ENCODE measurements at regions not wholly inside any gene's neighbourhood (a gene's known extent, or its start where the extent isn't known, plus 50 kb on each side); places are given as distances from the start of the nearest gene placed in this dataset.
"Not testable (repeated sequence)": the region's sequence is repeated elsewhere in the genome, so short reads cannot be mapped to it uniquely, and the experiment has no call there.

DNA sequence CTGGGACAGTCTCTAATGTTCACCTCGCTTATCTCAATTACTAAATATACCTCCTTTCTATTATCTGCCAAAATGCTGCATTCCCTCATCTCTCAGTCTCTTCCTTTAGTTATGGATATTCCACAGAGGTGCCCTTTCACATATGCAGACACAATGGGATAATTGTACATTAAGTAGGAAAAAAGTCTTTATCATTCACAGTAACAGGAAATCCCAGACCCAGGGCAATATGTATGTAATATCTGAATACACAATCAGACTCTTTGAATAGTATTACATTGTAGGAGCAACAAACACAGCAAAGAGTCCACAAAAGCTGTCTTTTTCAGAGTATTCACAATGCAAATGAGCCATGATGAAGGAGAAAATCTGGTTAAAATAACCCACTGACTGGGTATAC lies 1399.0 kb upstream of the ZEB2 start:
- DNase-seq (ENCODE audit: low read depth in 3 of 3, low spot score in 1 of 3), result no peak

DNA sequence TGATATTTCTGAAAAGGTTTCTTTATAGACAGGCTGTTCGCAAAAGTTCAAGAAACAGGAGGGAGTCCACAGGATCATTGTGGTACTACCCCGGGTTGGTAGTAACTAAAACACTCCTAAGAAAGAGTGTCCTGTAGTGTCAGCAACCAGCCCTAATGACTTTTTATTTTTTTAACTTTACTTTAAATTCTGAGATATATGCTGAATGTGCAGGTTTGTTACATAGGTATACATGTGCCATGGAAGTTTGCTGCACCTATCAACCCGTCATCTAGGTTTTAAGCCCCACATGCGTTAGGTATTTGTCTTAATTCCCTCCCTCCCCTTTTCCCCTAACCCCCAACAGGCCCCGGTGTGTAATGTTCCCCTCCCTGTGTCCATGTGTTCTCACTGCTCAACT lies 1396.9 kb upstream of the ZEB2 start:
- no peak for DNase-seq (ENCODE audit: low read depth in 3 of 3, low spot score in 1 of 3)

DNA sequence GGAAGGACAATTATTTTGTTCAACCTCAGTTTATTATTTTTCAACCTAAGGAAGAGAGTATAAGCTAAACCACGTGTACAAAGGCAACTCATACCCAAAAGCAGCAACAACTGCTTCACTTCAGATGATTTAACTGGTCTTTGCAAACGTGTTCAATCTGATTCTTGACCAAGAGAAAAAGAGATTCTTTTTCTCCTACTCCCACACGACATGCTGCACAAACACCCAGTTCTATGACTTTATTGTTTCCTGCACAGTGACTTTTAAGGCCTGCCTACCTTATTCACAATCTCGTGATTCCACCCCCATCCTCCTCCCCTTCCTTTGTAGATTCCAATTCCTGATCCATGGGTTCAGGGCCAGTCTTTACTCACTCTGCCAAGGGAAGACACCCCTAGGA lies 1394.8 kb upstream of the ZEB2 start:
- DNase-seq (ENCODE audit: low read depth in 3 of 3, low spot score in 1 of 3), result no peak

GRCh38 chr2:145910416-145910815 lies 1390.5 kb upstream of the ZEB2 start:
- no peak for DNase-seq (ENCODE audit: low read depth in 3 of 3, low spot score in 1 of 3)

- no peak for DNase-seq (ENCODE audit: low read depth in 3 of 3, low spot score in 1 of 3)
Measured at GRCh38 chr2:145909766-145910165, 1389.8 kb upstream of the ZEB2 start.

GRCh38 chr2:145909175-145909755 lies 1389.3 kb upstream of the ZEB2 start:
- DNase-seq (ENCODE audit: low read depth in 3 of 3, low spot score in 1 of 3), result no peak

DNA sequence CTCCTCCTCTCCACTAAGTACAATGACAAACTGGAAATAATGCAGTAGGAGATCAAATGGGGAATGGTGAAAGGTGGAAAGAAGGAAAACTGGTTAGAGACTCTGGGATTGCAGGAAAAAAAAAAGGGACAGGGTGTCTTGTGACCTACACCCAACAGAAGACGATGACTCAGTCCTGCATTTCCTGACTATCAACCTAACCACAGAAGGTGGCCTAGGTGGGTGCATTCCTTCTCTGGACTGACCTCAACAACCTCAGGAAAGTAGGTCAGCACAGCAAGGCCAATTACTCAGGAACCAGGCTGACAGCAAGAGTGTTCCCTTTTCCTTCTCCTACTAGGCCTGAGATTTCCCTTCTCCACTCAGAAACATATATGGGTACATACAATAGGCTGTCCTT lies 1386.4 kb upstream of the ZEB2 start:
- DNase-seq (ENCODE audit: low read depth in 3 of 3, low spot score in 1 of 3), result no peak

GRCh38 chr2:145905371-145905770 lies 1385.5 kb upstream of the ZEB2 start:
- no peak for DNase-seq (ENCODE audit: low read depth in 3 of 3, low spot score in 1 of 3)

DNA sequence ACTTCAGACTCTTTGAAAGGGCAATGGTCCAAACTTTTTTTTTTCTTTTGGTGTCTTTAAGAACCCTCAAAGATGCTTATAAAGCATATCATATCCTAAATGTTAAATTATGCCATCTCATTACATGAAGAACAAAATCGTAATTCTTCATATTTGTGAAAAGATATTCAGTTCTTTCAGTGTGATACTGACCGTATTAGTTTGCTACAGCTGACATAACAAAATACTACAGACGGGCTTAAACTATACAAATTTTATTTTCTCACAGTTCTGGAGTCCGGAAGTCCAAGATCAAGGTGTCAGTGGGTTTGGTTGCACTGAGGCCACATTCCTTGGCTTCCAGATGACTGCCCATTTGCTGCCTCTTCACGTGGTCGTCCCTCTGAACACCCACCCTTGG lies 1377.2 kb upstream of the ZEB2 start:
- no peak for DNase-seq (ENCODE audit: low read depth in 3 of 3, low spot score in 1 of 3)

DNA sequence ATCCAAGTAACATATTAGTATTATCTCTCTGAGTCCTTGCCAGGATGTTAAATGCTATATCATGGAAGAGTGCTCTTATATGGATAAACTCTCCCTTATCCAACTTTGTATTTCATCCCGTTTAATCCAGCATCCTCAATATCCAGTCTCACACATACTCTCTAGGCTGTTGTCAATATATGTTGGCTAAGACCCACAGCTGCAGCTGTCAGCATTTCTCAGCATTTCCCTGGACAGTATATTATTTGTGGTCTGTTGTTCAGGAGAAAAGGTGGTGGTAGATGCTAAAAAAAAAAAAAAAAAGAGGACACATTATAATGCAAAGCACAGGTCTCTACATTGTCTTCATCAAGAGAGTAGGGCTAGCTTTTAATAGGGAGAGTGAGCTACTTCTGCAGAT lies 1368.0 kb upstream of the ZEB2 start:
- DNase-seq (ENCODE audit: low read depth in 3 of 3, low spot score in 1 of 3), result no peak

DNA sequence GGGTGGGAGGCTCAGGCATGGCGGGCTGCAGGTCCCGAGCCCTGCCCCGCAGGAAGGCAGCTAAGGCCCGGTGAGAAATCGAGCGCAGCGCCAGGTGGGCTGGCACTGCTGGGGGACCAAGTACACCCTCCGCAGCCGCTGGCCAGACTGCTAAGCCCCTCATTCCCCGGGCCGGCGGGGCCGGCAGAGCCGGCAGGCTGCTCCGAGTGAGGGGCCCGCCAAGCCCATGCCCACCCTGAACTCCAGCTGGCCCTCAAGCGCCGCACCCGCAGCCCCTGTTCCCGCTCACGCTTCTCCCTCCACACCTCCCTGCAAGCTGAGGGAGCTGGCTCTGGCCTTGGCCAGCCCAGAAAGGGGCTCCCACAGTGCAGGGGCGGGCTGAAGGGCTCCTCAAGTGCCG lies 1361.1 kb upstream of the ZEB2 start:
- DNase-seq (ENCODE audit: low read depth in 3 of 3, low spot score in 1 of 3), result not testable (repeated sequence)

DNA sequence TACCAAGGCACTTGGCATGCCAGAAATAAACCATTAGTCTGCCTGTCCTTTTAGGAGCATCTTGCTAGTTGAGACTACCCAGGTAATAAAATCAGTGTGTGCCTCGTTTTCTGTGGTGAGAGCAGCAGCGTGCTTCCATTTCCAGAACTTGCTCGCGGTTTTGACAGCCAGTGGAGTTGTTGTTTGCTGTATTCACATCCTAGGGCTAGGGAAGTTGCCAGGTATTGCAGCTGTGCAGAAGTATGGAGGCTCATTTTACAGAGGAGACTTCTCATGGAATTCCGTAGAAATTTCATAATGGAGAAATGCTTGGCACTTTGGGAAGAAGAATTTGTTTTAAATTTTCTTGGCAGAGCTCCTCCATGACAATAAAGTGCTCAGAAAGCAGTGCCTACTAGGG lies 1355.1 kb upstream of the ZEB2 start:
- DNase-seq (ENCODE audit: low read depth in 3 of 3, low spot score in 1 of 3), result no peak

GRCh38 chr2:145874466-145874865 lies 1354.5 kb upstream of the ZEB2 start:
- DNase-seq (ENCODE audit: low read depth in 3 of 3, low spot score in 1 of 3), result no peak

GRCh38 chr2:145864501-145864900 lies 1344.6 kb upstream of the ZEB2 start:
- DNase-seq (ENCODE audit: low read depth in 3 of 3, low spot score in 1 of 3), result no peak

GRCh38 chr2:145861940-145862339 lies 1342.0 kb upstream of the ZEB2 start:
- DNase-seq (ENCODE audit: low read depth in 3 of 3, low spot score in 1 of 3), result no peak

- DNase-seq (ENCODE audit: low read depth in 3 of 3, low spot score in 1 of 3), result no peak
Measured at GRCh38 chr2:145860083-145860482, 1340.2 kb upstream of the ZEB2 start.

DNA sequence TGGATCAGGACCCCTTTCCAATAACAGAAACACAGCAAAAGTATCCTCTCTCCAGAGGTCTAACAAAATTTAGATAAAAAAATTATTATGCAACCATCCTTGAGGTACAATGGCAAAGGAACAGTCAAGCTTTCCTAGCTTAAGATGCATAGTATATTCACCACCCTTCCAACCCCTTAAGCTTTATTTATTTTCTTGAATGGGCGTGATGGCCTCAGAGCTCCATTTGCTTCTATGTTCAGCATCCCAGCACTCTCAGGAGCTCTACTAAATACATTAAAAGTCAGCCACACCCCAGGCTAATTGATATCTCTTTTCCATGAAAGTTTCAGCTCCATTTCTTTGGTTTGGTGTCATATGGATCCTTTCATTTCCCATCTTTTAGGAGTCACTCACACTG lies 1335.2 kb upstream of the ZEB2 start:
- DNase-seq (ENCODE audit: low read depth in 3 of 3, low spot score in 1 of 3), result no peak

- no peak for DNase-seq (ENCODE audit: low read depth in 3 of 3, low spot score in 1 of 3)
Measured at GRCh38 chr2:145854039-145854755, 1334.3 kb upstream of the ZEB2 start.

DNA sequence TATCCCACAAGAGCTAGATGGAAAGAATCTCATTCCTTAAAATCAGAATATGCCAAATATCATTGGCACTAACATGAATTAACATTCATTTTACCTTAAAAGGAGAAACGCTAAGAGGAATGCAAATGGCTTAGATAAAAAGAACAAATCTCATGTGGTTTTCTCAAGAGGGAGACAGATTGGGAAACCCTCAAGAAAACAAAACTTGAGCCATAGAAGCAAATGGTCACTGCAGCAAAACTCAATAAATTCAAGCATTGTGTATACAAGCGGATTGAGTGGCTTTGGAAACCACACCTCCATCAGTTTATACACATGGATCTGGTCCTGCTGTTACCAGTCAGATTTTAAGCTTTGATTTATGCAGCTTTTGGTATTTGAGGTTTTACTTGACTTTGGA lies 1331.8 kb upstream of the ZEB2 start:
- no peak for DNase-seq (ENCODE audit: low read depth in 3 of 3, low spot score in 1 of 3)

- DNase-seq (ENCODE audit: low read depth in 3 of 3, low spot score in 1 of 3), result no peak
Measured at GRCh38 chr2:145849466-145849865, 1329.5 kb upstream of the ZEB2 start.

DNA sequence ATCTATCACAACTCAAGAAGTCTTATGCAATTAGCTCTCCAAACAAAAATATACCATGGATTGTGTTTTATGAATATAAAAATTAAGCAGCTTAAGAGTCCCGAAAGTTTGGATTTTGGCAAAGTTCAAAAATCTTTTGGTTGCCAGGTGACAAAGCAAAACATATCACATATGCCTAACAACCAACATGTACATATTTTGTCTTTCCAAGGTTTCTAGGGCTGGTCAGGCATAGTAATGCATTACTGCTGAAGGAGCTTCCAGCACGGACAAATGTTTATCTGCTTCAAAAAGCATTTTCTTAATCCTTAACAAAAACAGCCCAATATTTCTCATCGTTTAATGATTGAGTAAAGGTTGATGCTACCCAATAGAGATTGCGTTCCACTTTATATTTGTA lies 1327.1 kb upstream of the ZEB2 start:
- no peak for DNase-seq (ENCODE audit: low read depth in 3 of 3, low spot score in 1 of 3)

GRCh38 chr2:145845923-145846322 lies 1326.0 kb upstream of the ZEB2 start:
- DNase-seq (ENCODE audit: low read depth in 3 of 3, low spot score in 1 of 3), result no peak

DNA sequence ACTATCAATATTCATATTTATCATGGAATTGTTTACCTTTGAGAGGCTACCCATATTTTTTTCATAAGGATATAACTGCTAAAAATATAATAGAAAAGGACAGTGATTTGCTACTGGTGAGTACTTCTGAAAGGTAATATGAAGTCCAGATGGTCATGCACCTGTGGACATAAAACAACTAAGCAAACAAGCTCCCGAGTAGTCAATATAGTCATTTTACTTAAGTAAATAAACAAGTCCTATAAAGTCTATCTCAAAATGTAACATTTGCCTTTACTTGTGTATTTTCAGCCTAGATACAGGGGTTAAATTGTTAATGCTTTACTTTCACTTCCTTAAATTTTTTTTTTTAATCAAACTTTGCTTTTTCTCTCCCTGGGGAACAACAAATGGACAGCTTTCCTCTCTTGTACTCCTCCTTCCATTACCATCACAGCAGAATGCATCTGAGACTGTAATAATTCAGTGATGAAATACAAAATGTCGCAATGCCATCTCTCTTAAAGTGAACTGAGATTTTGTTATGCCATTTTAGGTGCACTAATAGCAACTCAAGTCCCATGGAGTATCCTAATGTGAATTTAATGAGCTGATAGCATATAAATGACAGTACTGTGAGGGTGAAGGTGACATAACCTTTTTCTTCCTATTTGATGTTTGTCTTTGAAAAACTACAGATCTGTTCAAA lies 1325.4 kb upstream of the ZEB2 start:
- DNase-seq (ENCODE audit: low read depth in 3 of 3, low spot score in 1 of 3), result no peak
